NCI-H345 (cell line): ENCODE measurements at regions not wholly inside any gene's neighbourhood (a gene's known extent, or its start where the extent isn't known, plus 50 kb on each side); places are given as distances from the start of the nearest gene placed in this dataset.
"Not testable (repeated sequence)": the region's sequence is repeated elsewhere in the genome, so short reads cannot be mapped to it uniquely, and the experiment has no call there.

ENCODE experiments used
- DNase-seq: peaks from one replicate; lab custom pipeline; 2025; lab: John Stamatoyannopoulos, UW

- no peak for DNase-seq
These were observed 110.2 kb upstream of the EGFLAM start for GRCh38 chr5:38148021-38148625.

DNA sequence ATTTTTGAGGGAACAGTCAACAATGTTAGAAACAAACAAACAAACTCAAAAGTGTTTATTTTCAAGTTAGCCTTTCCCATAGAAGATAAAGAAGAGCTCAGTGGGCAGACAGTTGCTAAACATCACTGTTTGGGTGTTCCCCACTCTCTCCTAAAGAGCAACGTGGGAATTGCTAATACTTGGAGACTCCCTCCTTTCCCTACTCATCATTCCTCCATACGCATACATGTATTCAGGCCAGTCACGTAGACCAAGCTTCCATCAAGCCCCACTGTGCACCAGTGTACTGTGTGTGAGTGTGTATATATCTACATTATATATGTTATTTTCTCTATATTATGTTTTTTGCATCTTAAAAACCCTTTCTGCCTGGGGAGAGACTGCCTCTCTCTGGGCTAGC lies 115.0 kb upstream of the EGFLAM start:
- DNase-seq, result no peak

GRCh38 chr5:38141665-38142064 lies 116.7 kb upstream of the EGFLAM start:
- no peak for DNase-seq

DNA sequence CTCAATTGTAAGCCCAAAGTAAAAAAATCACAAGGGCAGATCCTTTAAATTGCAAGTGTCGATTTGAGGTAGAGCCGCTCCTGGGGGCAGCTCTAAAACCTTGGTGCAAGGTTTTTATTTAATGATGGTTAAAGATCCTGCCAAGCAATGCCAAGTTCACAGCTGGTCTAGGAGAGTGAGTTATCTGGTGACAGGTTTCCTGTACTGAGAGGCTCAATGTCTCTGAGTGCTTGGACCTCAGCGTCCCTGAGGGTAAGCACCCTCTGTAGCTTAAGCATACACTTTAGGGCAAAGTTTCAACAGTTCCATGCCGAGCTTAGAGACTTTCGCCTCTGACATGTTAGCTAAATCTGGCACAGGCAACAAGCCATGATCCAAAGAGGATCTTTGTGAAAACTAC lies 119.8 kb upstream of the EGFLAM start:
- DNase-seq, result no peak

DNA sequence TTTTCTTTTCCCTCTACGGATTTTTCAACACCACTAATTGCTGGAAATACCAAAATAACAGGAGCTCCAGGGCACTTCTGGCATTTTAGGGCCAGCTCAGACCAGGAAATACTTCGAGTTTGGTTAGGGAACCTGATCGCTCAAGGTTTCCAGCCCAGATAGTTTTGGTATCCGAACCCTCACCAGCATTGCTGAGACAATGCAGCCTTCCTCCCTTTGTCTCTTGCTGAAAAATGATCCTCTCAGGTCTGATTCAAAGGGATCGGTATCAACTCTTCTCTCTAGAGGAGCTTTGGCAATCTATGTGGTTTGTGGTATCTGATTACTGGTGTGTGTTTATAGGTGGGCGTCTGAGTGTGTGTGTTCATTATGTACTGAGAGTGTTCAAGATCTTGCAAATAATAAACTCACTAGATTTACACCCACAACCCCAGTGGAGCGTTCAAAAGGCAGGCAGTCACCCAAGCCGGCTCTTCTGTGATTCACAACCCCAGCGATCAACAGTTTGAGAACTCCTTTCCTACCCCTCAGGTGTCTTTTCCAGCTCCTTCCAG lies 122.8 kb upstream of the EGFLAM start:
- no peak for DNase-seq

DNA sequence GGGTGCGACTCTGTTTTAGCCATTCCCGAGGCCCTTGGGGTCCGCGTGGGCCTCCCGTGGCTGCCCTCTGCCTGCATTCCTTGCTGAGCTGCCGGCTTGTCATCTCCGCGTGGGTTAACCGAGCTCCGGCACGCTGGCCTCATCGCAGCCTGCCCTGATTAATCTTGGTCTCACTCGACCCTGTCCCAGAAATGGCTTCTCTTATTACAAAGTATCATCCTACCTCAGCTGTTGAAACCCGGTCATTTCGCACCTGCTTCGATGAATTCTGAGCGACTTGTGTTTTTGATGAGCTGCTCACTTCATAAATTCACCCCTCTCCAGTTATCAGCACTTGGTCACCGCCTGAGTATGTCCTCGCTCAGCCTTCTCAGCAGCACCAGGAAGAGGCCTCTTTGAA lies 123.5 kb upstream of the EGFLAM start:
- no peak for DNase-seq

DNA sequence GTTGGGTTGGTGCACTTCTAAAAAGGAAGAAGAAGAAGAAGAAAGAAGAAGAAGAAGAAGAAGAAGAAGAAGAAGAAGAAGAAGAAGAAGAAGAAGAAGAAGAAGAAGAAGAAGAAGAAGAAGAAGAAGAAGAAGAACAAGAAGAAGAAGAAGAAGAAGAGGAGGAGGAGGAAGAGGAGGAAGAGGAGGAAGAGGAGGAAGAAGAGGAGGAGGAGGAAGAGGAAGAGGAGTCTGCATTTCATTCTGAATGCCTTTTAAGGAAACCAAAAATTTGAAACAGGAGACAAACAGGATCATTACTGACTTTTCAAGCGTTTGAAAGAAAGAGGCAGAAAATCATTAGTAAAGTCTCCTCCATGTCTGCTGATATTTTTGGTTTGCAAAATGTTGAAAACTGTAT lies 124.1 kb upstream of the EGFLAM start:
- DNase-seq, result not testable (repeated sequence)

- no peak for DNase-seq
These were observed 126.7 kb upstream of the EGFLAM start for GRCh38 chr5:38131686-38132085.

GRCh38 chr5:38124321-38124720 lies 134.0 kb upstream of the EGFLAM start:
- no peak for DNase-seq

GRCh38 chr5:38121420-38121819 lies 136.9 kb upstream of the EGFLAM start:
- DNase-seq, result no peak

GRCh38 chr5:38119836-38120235 lies 138.5 kb upstream of the EGFLAM start:
- DNase-seq, result no peak

GRCh38 chr5:38117784-38118479 lies 140.4 kb upstream of the EGFLAM start:
- DNase-seq, result no peak

DNA sequence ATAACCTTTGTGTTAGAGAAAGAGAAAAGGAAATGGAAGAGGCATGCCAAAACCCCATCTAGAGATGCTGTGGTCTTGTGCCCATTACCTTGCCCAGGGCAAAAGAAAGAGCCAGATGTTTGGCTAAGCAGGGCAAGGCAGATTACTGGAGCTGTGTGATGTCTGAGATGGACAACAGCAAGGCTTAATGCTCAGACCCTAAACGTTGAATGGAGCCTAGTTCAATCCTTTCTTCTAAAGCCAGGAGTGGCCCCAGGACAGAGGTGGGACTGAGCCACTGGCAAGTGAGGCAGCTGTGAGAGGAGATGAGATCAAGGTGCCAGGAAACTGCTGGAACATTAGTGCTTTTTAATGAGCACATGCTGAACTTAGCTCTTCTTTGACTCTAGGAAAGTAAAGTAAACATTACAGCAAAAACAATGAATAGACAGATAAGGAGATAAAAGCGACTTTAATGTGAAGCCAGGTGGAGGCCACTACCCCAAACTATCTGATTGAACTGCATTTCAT lies 143.0 kb upstream of the EGFLAM start:
- DNase-seq, result no peak

DNA sequence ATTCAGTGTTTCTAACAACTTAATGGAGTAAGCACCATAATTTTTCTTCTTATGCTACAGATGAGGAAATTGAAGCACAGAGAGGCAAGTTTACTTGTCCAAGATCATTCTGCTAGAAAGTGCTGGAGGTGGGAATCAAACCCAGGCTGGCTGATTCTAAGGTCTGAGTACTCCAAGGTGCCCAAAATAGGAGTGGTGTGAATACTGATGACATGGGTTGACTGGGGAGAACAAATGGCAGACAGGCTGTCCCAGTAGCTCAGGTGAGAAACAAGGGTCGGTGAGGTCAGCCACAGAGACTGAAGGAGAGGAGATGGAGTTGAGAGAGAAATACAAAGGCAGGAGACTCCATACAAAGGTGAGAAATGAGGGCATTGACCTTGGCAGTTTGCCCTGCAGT lies 144.5 kb upstream of the EGFLAM start:
- DNase-seq, result no peak

DNA sequence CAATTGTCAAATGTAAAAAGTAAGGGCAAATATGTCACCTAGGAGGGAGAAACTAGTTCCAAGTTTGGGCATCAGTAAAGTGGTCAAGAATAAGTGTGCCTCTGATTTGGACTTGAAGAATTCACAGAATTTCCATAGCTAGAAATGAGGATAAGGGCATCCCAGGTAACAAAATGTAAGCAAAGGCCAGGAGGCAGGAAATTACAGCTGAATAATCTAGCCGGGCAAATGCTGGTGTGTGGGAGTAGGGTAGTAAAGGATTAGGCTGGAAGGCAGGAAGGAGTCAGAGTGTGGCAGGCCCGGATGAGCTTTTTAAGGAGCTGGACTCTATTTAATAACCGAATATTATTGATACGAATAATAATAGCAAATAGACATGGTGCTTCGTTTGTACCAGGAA lies 144.9 kb upstream of the EGFLAM start:
- no peak for DNase-seq

DNA sequence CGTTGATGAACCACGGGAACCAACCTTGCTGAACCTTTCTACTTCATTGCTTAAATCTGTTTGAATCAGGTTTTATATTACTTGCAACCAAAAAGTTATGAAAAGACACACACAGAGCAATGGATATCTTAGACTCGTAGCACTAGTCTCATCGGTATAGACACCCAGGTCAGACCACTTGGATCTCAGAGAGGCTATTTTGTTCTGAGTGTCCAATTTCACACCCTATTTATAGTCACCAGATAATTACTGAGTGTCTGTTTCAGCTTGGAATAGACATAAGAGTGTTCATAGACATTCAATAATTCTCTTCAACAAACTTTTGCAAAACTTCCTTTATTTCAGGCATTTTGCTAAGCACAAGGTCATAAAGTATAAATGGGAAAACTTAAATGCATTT lies 145.4 kb upstream of the EGFLAM start:
- DNase-seq, result no peak

- no peak for DNase-seq
These were observed 148.2 kb upstream of the EGFLAM start for GRCh38 chr5:38110130-38110529.

GRCh38 chr5:38107096-38107495 lies 151.3 kb upstream of the EGFLAM start:
- no peak for DNase-seq

GRCh38 chr5:38105801-38106200 lies 152.6 kb upstream of the EGFLAM start:
- DNase-seq, result no peak

GRCh38 chr5:38105231-38105570 lies 153.2 kb upstream of the EGFLAM start:
- no peak for DNase-seq

- DNase-seq, result no peak
These were observed 153.7 kb upstream of the EGFLAM start for GRCh38 chr5:38104497-38105230.

- no peak for DNase-seq
These were observed 156.5 kb upstream of the EGFLAM start for GRCh38 chr5:38101897-38102296.
